AG20443 (cell line): ENCODE measurements at regions not wholly inside any gene's neighbourhood (a gene's known extent, or its start where the extent isn't known, plus 50 kb on each side); places are given as distances from the start of the nearest gene placed in this dataset.
"Not testable (repeated sequence)": the region's sequence is repeated elsewhere in the genome, so short reads cannot be mapped to it uniquely, and the experiment has no call there.

Source experiments
- DNase-seq: peaks from one replicate; pipeline ENCODE4 v3.0.0; 2012; ENCODE audit warnings: low spot score, mixed read lengths

DNA sequence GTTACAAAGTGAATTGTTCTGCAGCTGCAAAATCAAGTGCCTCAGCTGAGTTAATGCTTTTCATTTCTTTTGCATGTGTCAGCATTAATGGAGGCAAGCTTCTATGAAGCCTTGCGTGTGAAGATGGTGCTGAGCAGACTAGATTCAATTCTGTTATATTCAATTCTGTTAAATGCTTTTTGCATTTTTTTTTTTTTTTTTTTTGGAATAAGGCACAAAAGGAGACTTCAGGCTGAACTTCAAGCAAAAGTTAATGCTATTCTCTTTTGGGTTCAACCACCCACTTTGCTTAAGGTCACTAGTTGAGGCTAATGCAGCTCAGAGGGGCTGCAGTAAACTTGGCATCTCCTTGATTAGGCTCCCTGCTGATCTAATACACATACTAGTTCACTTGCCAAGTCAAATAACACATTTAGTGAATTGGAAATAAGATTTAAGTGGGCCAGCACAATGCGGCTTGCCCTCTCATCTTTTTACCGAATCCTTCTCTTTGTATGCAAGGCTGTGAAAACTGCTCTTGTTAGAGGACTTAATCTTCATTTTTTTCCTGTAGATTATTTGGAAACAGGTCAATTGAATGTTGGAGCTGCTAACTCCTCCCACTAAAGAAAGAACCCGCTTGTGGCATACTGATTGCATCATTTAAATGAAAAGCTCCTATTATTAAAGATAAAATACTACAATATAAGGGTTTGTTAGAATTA, 1020.2 kb downstream of the NR2F1-AS1 start:
- peak; percentile 51 for DNase-seq

DNA sequence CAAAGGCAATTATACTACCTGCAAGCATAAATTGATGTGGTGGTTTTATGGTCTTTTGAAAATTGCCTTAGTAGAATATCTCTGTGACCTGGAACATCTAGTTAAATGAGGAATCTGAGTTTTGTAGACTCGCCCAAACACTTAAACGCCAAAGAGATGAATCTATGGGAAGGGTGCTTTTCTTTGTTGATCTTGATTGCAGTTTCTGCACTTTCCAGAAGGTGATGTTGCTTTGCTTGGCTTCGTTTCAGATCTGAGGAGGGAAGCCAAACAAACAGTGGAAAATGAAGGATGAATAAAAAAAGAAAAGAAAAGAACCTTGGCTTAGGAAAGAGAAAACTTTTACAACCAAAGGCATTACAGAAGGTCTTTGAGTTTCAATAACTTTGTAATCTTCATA, 1021.2 kb downstream of the NR2F1-AS1 start:
- DNase-seq, result peak; percentile 7

DNA sequence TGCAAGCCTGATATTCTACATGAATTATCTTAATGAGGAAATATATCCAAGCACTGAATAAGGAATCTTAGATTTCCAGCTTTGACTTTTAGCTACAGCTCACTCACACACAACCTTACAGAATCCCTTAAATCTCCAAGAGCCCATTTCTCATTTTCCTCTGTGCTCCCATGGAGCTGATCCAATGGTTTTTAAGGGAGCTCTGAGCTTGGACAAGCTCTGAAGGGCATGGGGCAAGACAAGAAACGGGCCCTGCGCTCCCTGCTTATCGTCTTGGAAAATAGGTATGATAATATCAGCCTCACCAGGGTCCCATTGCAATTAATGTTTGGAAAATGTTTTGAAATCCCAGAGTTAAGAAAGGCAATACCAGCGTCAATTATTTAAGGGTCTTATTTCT, 1021.7 kb downstream of the NR2F1-AS1 start:
- no peak for DNase-seq

DNA sequence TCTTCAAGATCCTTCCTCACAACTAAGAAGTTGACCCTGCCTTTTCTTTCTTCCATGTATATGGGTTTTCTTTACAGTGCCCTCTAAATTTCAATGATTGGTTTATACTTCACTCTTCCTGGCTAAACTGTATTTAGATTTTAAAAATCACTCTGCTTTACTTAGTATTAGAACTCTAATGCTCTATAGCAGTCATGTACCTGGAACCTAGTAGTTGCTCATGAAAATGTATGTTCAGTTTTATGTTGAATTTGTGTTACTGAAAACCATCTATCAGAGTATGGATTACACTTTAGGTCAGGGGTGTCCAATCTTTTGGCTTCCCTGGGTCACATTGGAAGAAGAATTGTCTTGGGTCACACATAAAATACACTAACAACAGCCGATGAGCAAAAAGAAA, 1024.3 kb downstream of the NR2F1-AS1 start:
- no peak for DNase-seq

DNA sequence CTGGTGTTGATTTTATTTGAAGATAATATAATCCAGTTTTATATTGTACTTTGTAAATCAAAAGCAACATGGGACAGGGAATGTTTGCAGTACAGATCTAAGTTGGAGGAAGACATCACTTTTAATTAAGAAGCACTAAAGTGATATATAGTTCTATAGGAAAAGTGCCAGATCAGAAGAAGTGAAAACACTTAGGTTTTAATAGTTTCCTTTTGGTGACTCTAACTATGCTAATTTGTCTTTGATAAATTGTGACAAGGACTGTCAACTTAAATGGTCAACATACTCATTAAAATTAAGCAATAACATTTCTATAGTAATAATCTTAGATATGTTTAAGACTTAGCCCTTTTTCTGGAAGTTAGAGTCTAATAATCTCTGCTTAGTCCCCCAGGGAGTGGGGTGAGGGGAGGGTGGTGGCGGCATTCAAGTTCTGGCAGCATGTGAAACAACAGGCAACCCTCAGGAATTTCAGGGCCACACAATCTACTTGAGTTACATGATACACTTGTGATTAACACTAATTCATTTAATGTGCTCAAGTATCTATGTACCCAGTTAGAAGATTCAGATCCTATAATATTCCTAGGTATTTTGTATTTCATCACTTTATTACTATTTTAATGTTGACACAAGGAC, 1026.5 kb downstream of the NR2F1-AS1 start:
- no peak for DNase-seq

DNA sequence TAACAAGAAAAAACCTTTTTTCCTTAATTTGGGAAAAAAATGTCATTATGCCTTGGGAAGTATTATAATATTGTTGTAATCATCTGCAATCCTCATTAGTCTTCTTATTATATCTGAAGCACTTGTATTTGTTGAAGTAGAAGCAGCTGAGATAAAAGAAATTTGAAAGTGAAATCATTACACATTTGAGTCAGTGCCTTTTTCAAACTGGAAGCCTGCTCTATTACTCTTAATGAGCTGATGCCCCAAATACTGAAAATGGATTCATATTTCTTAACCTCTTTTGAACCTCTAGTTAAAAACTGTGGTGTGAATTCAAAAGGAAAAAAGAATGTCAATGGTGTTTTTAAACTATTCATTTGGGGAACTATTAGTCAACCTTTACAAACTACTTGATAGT, 1027.7 kb downstream of the NR2F1-AS1 start:
- DNase-seq, result no peak

DNA sequence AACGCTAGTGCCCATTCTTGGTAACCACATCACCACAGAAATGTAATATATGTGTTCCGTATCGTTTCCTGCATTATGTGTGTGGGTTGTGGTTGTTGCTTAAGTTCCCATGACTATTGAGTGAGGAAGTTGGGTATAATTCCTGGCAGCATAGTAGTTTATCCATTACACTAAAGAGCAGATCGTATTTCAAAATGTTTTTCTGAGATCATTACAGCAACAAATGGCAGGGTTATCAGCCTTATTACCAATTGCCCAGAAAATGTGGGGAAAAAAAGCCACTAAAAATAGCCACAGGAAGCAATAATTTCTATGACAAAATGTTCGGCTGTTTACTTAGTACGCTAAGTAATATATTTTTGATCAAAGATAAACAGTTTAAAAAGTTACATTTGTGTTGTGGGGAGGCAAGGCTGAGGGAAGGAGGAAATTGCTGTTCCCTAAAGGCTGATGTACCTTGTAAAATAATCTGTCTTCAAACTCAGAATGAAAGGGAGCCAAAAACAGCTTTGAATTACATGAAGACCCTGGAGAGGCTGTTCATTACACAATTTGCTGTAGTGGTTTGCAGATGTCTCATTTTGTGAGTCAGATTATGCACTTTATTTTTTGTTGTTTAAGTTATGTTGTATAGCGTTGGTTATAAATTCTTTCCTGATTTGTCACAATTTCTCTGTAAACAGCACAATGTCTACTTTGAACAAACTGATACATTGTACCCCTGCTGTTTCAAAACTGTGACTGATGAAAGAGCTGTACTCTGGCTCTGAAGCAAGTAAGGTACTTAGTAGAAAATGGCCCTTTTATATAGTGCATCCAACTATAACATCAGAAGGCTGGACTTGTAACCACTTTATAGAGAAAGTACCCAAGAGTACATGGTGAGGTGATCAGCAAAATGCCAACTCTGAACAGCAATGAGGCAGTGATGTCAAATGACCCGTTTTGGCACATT, 1028.5 kb downstream of the NR2F1-AS1 start:
- peak; percentile 77 for DNase-seq

DNA sequence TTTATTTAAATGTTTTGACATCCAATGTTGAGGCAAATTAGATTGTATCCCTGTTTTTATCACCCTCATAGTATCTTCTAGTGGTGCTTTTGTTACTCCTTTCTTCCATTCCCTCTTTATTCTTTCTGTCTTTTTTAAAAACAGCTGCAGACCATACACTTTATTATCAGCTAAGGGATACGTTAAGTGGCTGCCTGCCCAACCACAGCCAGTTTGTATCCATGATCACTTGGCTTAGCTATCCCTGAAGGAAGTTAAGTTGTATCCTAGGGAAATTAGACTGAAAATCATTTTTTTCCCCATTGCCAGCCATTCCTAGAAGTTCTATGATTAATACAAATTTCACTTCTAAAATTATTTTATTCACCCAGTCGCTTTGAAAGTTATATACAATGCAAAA, 1032.7 kb downstream of the NR2F1-AS1 start:
- no peak for DNase-seq

DNA sequence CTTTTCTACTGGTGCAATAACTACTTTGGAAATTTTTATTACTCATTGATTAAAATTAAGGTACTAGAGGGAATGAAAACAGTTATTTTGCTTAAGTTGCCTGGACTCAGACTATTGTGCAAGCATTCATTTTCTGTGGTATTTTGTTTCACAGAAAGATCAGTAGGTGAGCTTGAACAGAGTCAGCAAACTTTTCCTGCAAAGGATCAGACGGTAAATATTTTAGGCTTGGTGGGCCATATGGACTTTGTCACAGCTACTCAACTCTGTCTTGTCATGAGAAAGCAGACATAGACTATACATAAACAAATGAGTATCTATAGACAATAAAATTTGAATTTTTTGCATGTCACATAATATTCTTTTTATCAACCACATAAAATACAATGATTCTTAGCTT, 1036.4 kb downstream of the NR2F1-AS1 start:
- no peak for DNase-seq

DNA sequence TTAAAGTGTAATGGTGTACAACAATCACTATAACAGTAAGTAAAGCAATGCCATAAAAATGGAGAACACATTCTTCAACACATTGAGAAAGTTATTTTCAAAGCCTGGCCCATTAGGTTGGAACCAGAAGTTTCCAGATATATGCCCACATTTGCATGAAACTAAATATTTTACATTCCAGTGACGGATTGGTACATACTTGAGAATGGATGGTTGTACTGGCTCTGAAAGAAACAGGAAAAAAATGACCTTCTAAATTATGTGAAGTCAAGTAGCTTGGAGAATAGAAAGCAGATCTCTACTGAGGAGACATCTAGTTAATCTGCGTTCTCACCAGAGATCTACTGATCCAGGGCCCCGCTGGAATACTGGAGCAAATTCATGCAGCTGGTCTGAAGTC, 1037.0 kb downstream of the NR2F1-AS1 start:
- DNase-seq, result peak; percentile 15

DNA sequence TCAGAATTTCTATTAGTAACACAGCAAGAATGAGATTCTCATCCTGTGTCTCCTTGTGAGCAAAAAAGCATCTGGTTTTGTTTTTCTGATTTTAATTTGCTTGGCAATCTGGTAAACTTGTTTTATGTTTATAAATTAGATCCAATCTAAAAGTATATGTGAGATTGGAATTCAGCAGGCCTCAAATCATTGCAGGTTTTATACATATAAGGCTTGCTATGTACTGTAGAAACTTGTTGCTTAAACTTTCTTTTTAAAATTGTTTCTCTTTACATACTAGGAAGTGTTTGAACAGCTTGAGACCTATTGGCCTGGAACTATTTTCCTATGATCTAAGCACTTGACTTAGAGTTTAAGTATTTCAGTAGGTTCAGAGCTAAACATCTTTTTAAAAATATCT, 1037.8 kb downstream of the NR2F1-AS1 start:
- DNase-seq, result no peak

DNA sequence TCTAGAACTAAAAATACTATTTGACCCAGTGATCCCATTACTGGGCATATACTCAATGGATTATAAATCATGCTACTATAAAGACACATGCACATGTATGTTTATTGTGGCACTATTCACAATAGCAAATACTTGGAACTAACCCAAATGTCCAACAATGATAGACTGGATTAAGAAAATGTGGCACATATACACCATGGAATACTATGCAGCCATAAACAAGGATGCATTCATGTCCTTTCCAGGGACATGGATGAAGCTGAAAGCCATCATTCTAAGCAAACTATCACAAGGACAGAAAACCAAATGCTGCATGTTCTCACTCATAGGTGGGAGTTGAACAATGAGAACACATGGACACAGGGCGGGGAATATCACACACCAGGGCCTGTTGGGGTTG, 1039.0 kb downstream of the NR2F1-AS1 start:
- DNase-seq, result not testable (repeated sequence)

DNA sequence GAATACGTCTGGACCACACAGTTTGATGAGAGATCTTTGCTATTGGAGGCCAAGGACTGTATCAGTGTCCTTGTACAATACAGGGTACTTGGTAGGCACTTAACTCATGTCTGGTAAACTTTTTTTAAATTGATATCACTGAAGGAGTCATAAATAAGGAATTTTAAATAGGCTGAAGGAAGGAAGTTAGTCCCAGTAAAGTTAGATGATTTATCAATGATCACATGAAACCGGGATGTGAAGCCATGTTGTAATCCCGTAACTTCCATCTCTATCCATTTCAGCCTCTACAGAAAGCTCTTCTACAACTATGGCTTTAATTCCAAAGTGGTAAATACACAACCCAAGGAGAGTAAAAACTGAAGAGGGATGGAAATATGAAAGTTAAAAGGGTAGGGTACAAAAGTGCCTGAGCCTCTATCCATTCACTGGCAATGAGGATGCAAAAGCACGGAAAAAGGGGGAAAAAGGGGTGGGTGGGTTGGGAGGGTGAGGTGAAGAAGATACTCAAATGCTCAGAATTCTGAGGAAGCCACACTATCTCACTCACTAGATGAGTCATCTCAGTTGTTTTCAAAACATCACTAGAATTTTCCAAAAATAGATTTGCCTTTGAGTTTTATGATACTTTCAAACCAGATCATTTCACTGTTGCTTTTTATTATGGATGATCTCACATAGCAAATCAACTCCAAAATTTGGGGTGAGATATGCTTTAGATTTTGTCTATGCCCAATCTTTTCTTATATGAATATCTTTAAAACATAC, 1053.5 kb downstream of the NR2F1-AS1 start:
- DNase-seq, result peak; percentile 41

DNA sequence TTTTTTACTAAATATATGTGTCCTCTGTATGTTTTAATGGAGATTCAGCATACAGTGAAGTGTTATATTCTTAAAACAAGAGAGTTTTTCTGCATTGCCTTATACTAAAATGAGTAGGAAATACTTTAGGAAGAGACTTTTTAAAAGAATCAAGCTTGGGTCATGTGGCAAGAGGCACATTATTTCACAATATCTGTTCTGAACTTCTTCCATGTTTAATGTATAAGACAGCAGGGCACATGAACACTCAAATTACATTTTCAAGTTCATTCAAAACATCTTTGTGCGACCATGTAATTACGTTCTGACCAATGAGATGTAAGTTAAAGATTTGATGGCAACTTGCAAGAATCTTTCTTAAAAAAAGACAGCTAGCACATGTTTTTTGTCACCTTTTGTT, 1055.9 kb downstream of the NR2F1-AS1 start:
- DNase-seq, result no peak

DNA sequence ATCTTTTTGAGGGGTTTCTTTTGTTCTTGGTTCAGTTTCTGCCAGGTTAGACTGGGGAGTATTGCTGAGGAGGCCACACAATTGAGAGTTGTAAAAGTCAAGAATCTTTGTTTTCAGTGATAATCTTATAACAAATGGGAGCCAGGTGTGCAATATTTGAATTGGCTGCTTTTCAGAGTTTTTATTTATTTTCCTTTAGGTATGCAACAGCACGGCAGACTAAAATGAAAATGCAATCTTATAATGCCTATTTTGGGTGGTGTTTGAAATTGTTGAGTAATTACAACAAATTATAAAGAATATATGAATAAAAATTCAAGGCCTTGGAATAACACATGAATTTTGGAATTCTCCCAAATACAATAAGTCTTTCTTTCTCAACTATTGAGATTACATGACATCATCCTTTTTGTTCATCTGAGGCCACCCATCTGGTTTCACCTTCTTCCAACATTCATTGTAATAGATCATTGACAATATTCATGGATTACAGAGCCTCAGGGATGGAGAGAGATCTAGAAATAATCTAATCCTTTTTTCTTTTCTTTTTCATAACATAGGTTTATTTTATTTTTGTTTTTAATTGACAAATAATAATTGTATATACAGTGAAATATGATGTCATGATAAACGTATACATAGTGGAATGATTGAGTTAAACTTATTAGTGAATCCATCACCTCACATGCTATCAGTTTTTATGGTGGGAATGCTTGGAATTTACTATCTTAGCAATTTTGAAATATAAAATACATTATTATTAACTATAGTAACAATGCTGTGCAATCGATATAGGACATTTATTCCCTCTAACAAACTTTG, 1061.0 kb downstream of the NR2F1-AS1 start:
- DNase-seq, result no peak

DNA sequence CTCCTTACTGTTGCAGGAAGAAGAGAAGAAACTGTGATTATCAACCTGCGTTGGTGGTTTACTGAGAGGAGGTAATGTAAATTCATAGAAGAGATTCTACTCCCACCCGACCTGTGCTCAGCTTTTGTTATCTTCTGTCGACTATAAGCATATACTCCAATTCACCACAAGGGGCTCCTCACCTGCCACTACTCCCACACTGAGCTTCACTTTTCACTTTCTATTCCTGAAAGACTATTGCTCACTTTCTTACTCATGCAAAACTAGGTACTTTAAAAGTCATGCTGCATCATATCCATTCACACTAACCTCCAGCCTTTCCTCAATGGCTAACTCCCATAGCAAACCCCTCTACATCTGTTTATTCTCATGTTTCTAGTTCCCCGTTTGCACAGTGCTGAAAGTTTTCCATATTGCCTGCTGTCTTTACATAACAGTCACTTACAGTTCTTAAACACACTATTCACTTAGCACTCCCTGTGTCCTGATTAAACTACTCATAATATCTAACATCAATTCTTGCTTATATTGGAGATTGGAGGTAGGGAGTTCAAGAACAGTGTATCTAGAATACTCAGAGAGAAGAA, 1062.6 kb downstream of the NR2F1-AS1 start:
- DNase-seq, result peak; percentile 51

DNA sequence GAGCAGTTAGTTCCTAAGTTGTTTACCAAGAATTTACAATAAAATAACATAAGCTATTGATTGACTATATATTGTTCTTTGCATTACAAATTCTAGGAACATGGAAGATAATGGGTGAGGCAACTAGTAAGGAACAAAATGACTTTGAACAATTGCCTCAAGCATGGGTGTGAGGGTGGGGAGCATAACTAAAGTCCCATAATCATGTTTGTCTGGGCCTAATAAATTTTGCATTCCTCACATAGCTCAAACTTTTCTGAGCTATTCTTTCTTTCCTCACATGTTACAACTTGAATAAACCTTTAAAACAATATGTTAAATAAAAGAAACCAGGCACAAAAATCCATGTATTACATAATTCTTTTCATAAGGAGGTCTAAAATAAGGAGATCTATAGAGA, 1066.1 kb downstream of the NR2F1-AS1 start:
- peak; percentile 20 for DNase-seq

DNA sequence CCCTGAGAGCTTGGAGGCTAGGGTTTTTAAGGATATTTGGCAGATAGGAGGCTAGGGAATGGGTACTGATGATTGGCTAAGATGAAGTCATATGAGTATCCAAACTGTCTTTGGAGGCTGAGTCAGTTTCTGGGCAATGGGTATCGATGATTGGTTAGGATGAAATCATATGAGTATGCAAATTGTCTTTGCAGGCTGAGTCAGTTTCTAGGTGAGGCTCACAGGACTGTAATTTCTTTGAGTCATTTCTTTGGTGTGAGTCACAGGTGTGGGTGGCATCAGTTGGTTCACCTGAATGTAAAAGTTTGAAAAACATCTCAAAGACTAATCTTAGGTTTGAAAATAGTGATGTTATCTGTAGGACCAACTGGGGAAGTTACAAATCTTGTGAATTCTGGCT, 1068.0 kb downstream of the NR2F1-AS1 start:
- DNase-seq, result no peak

DNA sequence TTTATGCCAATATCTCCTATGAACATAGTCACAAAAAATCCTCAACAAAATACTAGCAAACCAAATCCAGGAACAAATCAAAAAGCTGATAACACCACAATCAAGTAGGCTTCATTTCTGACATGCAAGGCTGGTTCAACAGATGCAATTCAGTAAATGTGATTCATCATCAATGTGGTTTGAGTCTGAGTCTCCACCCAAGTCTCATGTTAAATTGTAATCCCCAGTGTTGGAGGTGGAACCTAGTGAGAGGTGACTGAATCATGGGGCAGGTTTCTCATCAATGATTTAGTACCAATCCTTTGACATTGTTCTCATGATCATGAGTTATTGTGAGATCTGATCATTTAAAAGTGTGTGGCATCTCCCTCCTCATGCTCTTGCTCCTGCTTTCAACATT, 1072.7 kb downstream of the NR2F1-AS1 start:
- DNase-seq, result no peak

DNA sequence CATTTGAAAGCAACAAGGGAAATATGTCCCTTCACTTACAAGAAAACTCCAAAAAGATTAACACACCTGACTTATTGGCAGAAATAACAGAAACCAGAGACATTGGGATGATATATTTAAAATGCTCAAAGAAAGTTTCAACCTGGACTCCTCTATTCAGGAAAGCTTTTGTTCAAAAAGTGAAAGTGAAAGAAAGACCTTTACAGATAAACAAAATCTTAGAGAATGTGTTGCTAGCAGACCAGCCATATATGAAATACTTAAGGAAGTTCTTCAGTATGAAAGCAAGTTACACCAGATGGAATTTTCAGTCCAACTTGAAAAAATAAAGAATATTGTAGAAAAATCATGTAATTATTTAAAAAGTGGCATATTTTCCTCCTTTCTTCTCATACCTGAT, 1075.1 kb downstream of the NR2F1-AS1 start:
- no peak for DNase-seq

DNA sequence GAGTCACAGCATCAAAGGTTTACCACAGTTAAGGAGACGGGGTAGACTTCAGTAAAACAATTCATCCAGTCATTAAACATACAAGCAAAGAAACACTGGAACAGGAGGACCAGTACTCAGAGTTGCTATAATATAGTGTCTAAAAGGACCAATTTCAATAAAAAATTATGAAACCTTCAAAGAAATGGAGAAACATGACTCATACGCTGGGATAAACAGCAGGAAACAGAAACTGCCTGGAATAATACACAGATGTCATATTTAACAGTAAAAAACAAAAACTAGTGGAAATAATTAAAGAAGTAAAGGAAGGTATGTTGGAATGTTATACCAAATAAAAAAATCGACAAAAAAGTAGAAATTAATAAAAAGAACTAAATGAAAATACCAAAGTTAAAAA, 1075.9 kb downstream of the NR2F1-AS1 start:
- peak; percentile 10 for DNase-seq
